HEK293 (cell line): ENCODE measurements at regions not wholly inside any gene's neighbourhood (a gene's known extent, or its start where the extent isn't known, plus 50 kb on each side); places are given as distances from the start of the nearest gene placed in this dataset.

ENCODE experiments used
- CTCF ChIA-PET: fragments of 350-600 bp; formaldehyde crosslinking; extraction: SDS; loops from one replicate; lab custom pipeline; 2021; ENCODE audit warnings: antibody characterized with exemption; lab: Yijun Ruan, JAX
- POLR2A ChIA-PET: fragments of 300-600 bp; formaldehyde crosslinking; extraction: SDS; loops from one replicate; lab custom pipeline; 2020; ENCODE audit warnings: antibody characterized with exemption, inconsistent platforms; lab: Yijun Ruan, JAX
- H3K27ac ChIP-seq: fragments of 200-500 bp; sonication (Bioruptor generic); 2 replicates; pipeline ENCODE4 v1.5.1; 2014; ENCODE audit warnings: low read depth, low read length, control low read depth, inconsistent platforms; ENCODE audit errors: extremely low read depth
- H3K36me3 ChIP-seq, 2 experiments: fragments of 200-500 bp in 1 of 2; sonication (Bioruptor generic) in 1 of 2; 1 replicate in 1 of 2; 2 replicates in 1 of 2; pipeline ENCODE4 v1.5.1; 2014 to 2017; ENCODE audit warnings: inconsistent platforms in 2 of 2, low read length in 2 of 2; ENCODE audit not compliant: control insufficient read depth in 2 of 2, insufficient read depth in 1 of 2
- H3K4me1 ChIP-seq: fragments of 200-500 bp; sonication (Bioruptor generic); 2 replicates; pipeline ENCODE4 v1.5.1; 2014; ENCODE audit warnings: mild to moderate bottlenecking, low read length, inconsistent platforms; ENCODE audit not compliant: control insufficient read depth, insufficient read depth
- H3K4me3 ChIP-seq: 2 replicates; pipeline ENCODE4 v1.5.1; 2011; ENCODE audit warnings: low read depth, mild to moderate bottlenecking, control low read depth, low read length, moderate library complexity
- H3K9me3 ChIP-seq: fragments of 200-500 bp; sonication (Bioruptor generic); 2 replicates; pipeline ENCODE4 v1.5.1; 2014; ENCODE audit warnings: low read depth, low read length, inconsistent platforms; ENCODE audit not compliant: control insufficient read depth, insufficient read depth
- FEZF1 ChIP-seq: fragments of 450-650 bp; formaldehyde crosslinking; IDR thresholded peaks from 2 replicates; pipeline ENCODE4 v1.5.1; 2016; ENCODE audit warnings: missing biosample characterization, missing genetic modification characterization
- GLI4 ChIP-seq: fragments of 450-650 bp; formaldehyde crosslinking; IDR thresholded peaks from 2 replicates; pipeline ENCODE4 v1.5.1; 2016; ENCODE audit warnings: missing biosample characterization, missing genetic modification characterization
- HOXC10 ChIP-seq: sonication (generic); formaldehyde crosslinking; IDR thresholded peaks from 2 replicates; pipeline ENCODE4 v1.8.1; 2023; ENCODE audit warnings: mild to moderate bottlenecking, missing genetic modification reagents
- MEIS1 ChIP-seq: sonication (generic); formaldehyde crosslinking; IDR thresholded peaks from 2 replicates; pipeline ENCODE4 v1.8.1; 2022; ENCODE audit warnings: missing genetic modification reagents, mild to moderate bottlenecking, borderline replicate concordance
- SP3 ChIP-seq: fragments of 450-650 bp; formaldehyde crosslinking; IDR thresholded peaks from 2 replicates; pipeline ENCODE4 v1.5.1; 2016; ENCODE audit warnings: missing biosample characterization, missing genetic modification characterization
- ZBTB1 ChIP-seq: fragments of 450-650 bp; formaldehyde crosslinking; IDR thresholded peaks from 2 replicates; pipeline ENCODE4 v1.5.1; 2016; ENCODE audit warnings: missing biosample characterization, missing genetic modification characterization
- ZNF140 ChIP-seq: fragments of 450-650 bp; formaldehyde crosslinking; IDR thresholded peaks from 2 replicates; pipeline ENCODE4 v1.5.1; 2016; ENCODE audit warnings: missing biosample characterization, missing genetic modification characterization
- ZNF223 ChIP-seq: fragments of 450-650 bp; formaldehyde crosslinking; IDR thresholded peaks from 2 replicates; pipeline ENCODE4 v1.5.1; 2016; ENCODE audit warnings: missing biosample characterization, missing genetic modification characterization
- ZNF548 ChIP-seq: fragments of 450-650 bp; formaldehyde crosslinking; IDR thresholded peaks from 2 replicates; pipeline ENCODE4 v1.5.1; 2016; ENCODE audit warnings: missing biosample characterization, missing genetic modification characterization
- ZNF555 ChIP-seq: fragments of 450-650 bp; formaldehyde crosslinking; conservative IDR thresholded peaks from 2 replicates; pipeline ENCODE4 v1.5.1; 2017; ENCODE audit warnings: missing biosample characterization, mild to moderate bottlenecking, missing genetic modification characterization, inconsistent platforms
- ZNF623 ChIP-seq: fragments of 450-650 bp; formaldehyde crosslinking; IDR thresholded peaks from 2 replicates; pipeline ENCODE4 v1.5.1; 2016; ENCODE audit warnings: missing biosample characterization, missing genetic modification characterization
- ZNF626 ChIP-seq: fragments of 450-650 bp; sonication (Bioruptor Pico); formaldehyde crosslinking; IDR thresholded peaks from 2 replicates; pipeline ENCODE4 v1.5.1; 2018; ENCODE audit warnings: missing biosample characterization, missing genetic modification characterization, inconsistent platforms
- ZNF791 ChIP-seq: fragments of 450-650 bp; formaldehyde crosslinking; IDR thresholded peaks from 2 replicates; pipeline ENCODE4 v1.5.1; 2016; ENCODE audit warnings: missing biosample characterization, missing genetic modification characterization
- ZSCAN23 ChIP-seq: fragments of 450-650 bp; formaldehyde crosslinking; IDR thresholded peaks from 2 replicates; pipeline ENCODE4 v1.5.1; 2016; ENCODE audit warnings: missing biosample characterization, missing genetic modification characterization
- TF ChIP-seq, protein P1 (sequence below): fragments of 450-650 bp; formaldehyde crosslinking; IDR thresholded peaks from 2 replicates; pipeline ENCODE4 v1.5.1; 2016; ENCODE audit warnings: missing biosample characterization, missing genetic modification characterization
- TF ChIP-seq, protein P2 (sequence below): fragments of 450-650 bp; formaldehyde crosslinking; IDR thresholded peaks from 2 replicates; pipeline ENCODE4 v1.5.1; 2016; ENCODE audit warnings: missing biosample characterization, missing genetic modification characterization
- TF ChIP-seq, protein P3 (sequence below): fragments of 450-650 bp; formaldehyde crosslinking; IDR thresholded peaks from 2 replicates; pipeline ENCODE4 v1.5.1; 2016; ENCODE audit warnings: missing biosample characterization, missing genetic modification characterization, low read depth
- TF ChIP-seq, protein P4 (sequence below): fragments of 450-650 bp; formaldehyde crosslinking; IDR thresholded peaks from 2 replicates; pipeline ENCODE4 v1.5.1; 2016; ENCODE audit warnings: missing biosample characterization, missing genetic modification characterization
- TF ChIP-seq, protein P5 (sequence below): fragments of 450-650 bp; formaldehyde crosslinking; IDR thresholded peaks from 2 replicates; pipeline ENCODE4; 2016; ENCODE audit warnings: missing biosample characterization, missing genetic modification characterization
- TF ChIP-seq, protein P6 (sequence below): fragments of 450-650 bp; formaldehyde crosslinking; IDR thresholded peaks from 2 replicates; pipeline ENCODE4 v1.5.1; 2017; ENCODE audit warnings: missing biosample characterization, missing genetic modification characterization
- TF ChIP-seq, protein P7 (sequence below): fragments of 450-650 bp; formaldehyde crosslinking; IDR thresholded peaks from 2 replicates; pipeline ENCODE4 v1.5.1; 2017; ENCODE audit warnings: missing biosample characterization, missing genetic modification characterization
- TF ChIP-seq, protein P8 (sequence below): fragments of 450-650 bp; formaldehyde crosslinking; IDR thresholded peaks from 2 replicates; pipeline ENCODE4 v1.5.1; 2016; ENCODE audit warnings: missing biosample characterization, missing genetic modification characterization

DNA sequence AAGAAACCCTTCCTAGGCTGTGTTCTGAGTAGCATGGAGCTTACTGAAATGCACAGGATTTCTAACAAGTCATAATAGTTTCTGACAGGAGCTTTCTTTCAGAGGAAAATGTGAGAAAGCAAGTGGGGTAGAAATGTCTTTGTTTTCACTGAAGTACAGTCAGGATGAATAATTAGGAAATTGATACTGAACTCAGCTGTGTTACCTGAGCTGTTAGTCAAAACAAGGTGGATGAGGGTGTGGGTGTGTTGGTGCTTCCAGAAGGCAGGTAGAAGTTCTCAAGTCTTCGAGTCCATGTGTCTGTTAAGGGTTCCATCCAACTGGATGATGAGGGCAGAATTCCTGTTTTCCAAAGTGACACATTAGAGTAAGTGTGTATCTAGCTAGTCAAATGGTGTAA lies 122.4 kb downstream of the BASP1 start:
- CTCF ChIA-PET, result interaction anchor here (0.6 to 2.4 kb wide), 4 partner anchors 24 to 1885 kb away, joined by 3 to 5 read pairs (median 4); no protein-coding TSS in a partner anchor
- POLR2A ChIA-PET, result no interaction called here
- H3K9me3 ChIP-seq, result peaks cover 2% of the 10 kb centered on the region
- H3K27ac ChIP-seq, result no peak overlapping the region
- no peak overlapping the region for H3K4me3 ChIP-seq
- TF ChIP-seq, protein P1, sequence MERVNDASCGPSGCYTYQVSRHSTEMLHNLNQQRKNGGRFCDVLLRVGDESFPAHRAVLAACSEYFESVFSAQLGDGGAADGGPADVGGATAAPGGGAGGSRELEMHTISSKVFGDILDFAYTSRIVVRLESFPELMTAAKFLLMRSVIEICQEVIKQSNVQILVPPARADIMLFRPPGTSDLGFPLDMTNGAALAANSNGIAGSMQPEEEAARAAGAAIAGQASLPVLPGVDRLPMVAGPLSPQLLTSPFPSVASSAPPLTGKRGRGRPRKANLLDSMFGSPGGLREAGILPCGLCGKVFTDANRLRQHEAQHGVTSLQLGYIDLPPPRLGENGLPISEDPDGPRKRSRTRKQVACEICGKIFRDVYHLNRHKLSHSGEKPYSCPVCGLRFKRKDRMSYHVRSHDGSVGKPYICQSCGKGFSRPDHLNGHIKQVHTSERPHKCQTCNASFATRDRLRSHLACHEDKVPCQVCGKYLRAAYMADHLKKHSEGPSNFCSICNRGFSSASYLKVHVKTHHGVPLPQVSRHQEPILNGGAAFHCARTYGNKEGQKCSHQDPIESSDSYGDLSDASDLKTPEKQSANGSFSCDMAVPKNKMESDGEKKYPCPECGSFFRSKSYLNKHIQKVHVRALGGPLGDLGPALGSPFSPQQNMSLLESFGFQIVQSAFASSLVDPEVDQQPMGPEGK (tag by site-specific recombination), result no peak
- TF ChIP-seq, protein P2, sequence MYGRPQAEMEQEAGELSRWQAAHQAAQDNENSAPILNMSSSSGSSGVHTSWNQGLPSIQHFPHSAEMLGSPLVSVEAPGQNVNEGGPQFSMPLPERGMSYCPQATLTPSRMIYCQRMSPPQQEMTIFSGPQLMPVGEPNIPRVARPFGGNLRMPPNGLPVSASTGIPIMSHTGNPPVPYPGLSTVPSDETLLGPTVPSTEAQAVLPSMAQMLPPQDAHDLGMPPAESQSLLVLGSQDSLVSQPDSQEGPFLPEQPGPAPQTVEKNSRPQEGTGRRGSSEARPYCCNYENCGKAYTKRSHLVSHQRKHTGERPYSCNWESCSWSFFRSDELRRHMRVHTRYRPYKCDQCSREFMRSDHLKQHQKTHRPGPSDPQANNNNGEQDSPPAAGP, result no peak
- TF ChIP-seq ZNF626 (tag by site-specific recombination), result no peak
- no peak for TF ChIP-seq MEIS1 (CRISPR knock-in tag)
- TF ChIP-seq, protein P3, sequence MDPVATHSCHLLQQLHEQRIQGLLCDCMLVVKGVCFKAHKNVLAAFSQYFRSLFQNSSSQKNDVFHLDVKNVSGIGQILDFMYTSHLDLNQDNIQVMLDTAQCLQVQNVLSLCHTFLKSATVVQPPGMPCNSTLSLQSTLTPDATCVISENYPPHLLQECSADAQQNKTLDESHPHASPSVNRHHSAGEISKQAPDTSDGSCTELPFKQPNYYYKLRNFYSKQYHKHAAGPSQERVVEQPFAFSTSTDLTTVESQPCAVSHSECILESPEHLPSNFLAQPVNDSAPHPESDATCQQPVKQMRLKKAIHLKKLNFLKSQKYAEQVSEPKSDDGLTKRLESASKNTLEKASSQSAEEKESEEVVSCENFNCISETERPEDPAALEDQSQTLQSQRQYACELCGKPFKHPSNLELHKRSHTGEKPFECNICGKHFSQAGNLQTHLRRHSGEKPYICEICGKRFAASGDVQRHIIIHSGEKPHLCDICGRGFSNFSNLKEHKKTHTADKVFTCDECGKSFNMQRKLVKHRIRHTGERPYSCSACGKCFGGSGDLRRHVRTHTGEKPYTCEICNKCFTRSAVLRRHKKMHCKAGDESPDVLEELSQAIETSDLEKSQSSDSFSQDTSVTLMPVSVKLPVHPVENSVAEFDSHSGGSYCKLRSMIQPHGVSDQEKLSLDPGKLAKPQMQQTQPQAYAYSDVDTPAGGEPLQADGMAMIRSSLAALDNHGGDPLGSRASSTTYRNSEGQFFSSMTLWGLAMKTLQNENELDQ, result no peak
- TF ChIP-seq HOXC10 (CRISPR knock-in tag), result no peak
- TF ChIP-seq, protein P4, sequence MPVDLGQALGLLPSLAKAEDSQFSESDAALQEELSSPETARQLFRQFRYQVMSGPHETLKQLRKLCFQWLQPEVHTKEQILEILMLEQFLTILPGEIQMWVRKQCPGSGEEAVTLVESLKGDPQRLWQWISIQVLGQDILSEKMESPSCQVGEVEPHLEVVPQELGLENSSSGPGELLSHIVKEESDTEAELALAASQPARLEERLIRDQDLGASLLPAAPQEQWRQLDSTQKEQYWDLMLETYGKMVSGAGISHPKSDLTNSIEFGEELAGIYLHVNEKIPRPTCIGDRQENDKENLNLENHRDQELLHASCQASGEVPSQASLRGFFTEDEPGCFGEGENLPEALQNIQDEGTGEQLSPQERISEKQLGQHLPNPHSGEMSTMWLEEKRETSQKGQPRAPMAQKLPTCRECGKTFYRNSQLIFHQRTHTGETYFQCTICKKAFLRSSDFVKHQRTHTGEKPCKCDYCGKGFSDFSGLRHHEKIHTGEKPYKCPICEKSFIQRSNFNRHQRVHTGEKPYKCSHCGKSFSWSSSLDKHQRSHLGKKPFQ (tag by site-specific recombination), result no peak
- TF ChIP-seq, protein P5, sequence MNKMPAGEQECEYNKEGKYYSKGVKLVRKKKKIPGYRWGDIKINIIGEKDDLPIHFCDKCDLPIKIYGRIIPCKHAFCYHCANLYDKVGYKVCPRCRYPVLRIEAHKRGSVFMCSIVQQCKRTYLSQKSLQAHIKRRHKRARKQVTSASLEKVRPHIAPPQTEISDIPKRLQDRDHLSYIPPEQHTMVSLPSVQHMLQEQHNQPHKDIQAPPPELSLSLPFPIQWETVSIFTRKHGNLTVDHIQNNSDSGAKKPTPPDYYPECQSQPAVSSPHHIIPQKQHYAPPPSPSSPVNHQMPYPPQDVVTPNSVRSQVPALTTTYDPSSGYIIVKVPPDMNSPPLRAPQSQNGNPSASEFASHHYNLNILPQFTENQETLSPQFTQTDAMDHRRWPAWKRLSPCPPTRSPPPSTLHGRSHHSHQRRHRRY (tag by site-specific recombination), result no peak
- TF ChIP-seq ZSCAN23, result no peak
- peaks cover 31% of the 10 kb centered on the region for H3K4me1 ChIP-seq
- no peaks in the 10 kb centered on the region for H3K36me3 ChIP-seq

DNA sequence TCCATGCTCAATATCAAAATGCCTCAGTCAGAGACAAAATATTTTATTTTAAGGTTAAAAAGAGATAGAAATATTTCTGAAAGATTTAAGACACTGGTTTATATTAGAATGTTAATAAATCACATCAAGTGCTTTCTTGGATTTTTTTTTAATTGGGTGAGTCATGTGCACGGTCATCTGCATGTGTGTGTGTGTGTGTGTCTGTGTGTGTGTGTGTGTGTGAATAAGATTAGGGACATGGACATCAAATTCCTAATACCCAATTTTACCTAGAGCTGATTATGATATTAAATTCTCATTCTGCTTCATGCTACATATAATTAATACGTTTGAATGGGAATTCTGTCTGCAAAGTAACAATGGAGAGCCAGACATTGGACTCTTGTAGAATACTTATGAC lies 122.9 kb downstream of the BASP1 start:
- peaks cover 31% of the 10 kb centered on the region for H3K4me1 ChIP-seq
- CTCF ChIA-PET, result interaction anchor here (0.9 to 2.4 kb wide), 2 partner anchors 25 to 124 kb away, joined by 3 to 4 read pairs; no protein-coding TSS in a partner anchor
- H3K27ac ChIP-seq, result no peak overlapping the region
- POLR2A ChIA-PET, result no interaction called here
- peaks cover 2% of the 10 kb centered on the region for H3K9me3 ChIP-seq
- H3K36me3 ChIP-seq, result no peaks in the 10 kb centered on the region
- H3K4me3 ChIP-seq, result no peak overlapping the region
- TF ChIP-seq, protein P6, sequence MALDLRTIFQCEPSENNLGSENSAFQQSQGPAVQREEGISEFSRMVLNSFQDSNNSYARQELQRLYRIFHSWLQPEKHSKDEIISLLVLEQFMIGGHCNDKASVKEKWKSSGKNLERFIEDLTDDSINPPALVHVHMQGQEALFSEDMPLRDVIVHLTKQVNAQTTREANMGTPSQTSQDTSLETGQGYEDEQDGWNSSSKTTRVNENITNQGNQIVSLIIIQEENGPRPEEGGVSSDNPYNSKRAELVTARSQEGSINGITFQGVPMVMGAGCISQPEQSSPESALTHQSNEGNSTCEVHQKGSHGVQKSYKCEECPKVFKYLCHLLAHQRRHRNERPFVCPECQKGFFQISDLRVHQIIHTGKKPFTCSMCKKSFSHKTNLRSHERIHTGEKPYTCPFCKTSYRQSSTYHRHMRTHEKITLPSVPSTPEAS (tag by site-specific recombination), result peak; percentile 72
- TF ChIP-seq ZBTB1 (tag by site-specific recombination) (no peak), ZNF623 (tag by site-specific recombination) (no peak), GLI4 (tag by site-specific recombination) (0 out of 2 replicates have a peak, but pooled peaks have one; percentile 49), HOXC10 (CRISPR knock-in tag) (no peak), ZNF791 (no peak), ZNF555 (tag by site-specific recombination) (no peak), ZNF223 (tag by site-specific recombination) (no peak), FEZF1 (tag by site-specific recombination) (no peak), SP3 (tag by site-specific recombination) (no peak), ZNF548 (tag by site-specific recombination) (no peak), ZNF140 (tag by site-specific recombination) (no peak)
- TF ChIP-seq, protein P7, sequence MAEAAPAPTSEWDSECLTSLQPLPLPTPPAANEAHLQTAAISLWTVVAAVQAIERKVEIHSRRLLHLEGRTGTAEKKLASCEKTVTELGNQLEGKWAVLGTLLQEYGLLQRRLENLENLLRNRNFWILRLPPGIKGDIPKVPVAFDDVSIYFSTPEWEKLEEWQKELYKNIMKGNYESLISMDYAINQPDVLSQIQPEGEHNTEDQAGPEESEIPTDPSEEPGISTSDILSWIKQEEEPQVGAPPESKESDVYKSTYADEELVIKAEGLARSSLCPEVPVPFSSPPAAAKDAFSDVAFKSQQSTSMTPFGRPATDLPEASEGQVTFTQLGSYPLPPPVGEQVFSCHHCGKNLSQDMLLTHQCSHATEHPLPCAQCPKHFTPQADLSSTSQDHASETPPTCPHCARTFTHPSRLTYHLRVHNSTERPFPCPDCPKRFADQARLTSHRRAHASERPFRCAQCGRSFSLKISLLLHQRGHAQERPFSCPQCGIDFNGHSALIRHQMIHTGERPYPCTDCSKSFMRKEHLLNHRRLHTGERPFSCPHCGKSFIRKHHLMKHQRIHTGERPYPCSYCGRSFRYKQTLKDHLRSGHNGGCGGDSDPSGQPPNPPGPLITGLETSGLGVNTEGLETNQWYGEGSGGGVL, result 0 out of 2 replicates have a peak, but pooled peaks have one; percentile 49
- TF ChIP-seq, protein P5 (tag by site-specific recombination), result no peak
- TF ChIP-seq, protein P8, sequence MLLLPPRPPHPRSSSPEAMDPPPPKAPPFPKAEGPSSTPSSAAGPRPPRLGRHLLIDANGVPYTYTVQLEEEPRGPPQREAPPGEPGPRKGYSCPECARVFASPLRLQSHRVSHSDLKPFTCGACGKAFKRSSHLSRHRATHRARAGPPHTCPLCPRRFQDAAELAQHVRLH, result no peak
